ENCODE measurements at regions not wholly inside any gene's neighbourhood (a gene's known extent, or its start where the extent isn't known, plus 50 kb on each side); places are given as distances from the start of the nearest gene placed in this dataset.
"Not testable (repeated sequence)": the region's sequence is repeated elsewhere in the genome, so short reads cannot be mapped to it uniquely, and the experiment has no call there.

- ATAC-seq (ENCODE audit: low read depth): no peak
- no peak overlapping the region for H3K4me3 Mint-ChIP-seq
- peaks cover 10% of the 10 kb centered on the region for H3K9me3 Mint-ChIP-seq
- DNase-seq (ENCODE audit: low spot score in 2 of 2): no peak
- no peak overlapping the region for H3K27ac Mint-ChIP-seq
- no peaks in the 10 kb centered on the region for H3K4me1 Mint-ChIP-seq
- no peaks in the 10 kb centered on the region for H3K36me3 Mint-ChIP-seq
- no peaks in the 10 kb centered on the region for H3K27me3 Mint-ChIP-seq
Measured at GRCh38 chr3:109864452-109864851, 527.1 kb upstream of the DPPA4 start.

GRCh38 chr3:109869586-109869985 is 532.2 kb upstream of the DPPA4 start:
- no peaks in the 10 kb centered on the region for H3K36me3 Mint-ChIP-seq
- DNase-seq (ENCODE audit: low spot score in 2 of 2) (no peak), ATAC-seq (ENCODE audit: low read depth) (no peak)
- H3K4me1 Mint-ChIP-seq: no peaks in the 10 kb centered on the region
- H3K27ac Mint-ChIP-seq: no peak overlapping the region
- no peaks in the 10 kb centered on the region for H3K27me3 Mint-ChIP-seq
- H3K4me3 Mint-ChIP-seq: no peak overlapping the region
- peaks cover 9% of the 10 kb centered on the region for H3K9me3 Mint-ChIP-seq

GRCh38 chr3:109874896-109875708 is 537.8 kb upstream of the DPPA4 start:
- Mint-ChIP-seq H3K36me3 (no peaks in the 10 kb centered on the region), H3K27ac (no peak overlapping the region), H3K9me3 (peaks cover 5% of the 10 kb centered on the region), H3K4me1 (peaks cover 2% of the 10 kb centered on the region), H3K4me3 (no peak overlapping the region), H3K27me3 (no peaks in the 10 kb centered on the region)
- no peak for DNase-seq (ENCODE audit: low spot score in 2 of 2)
- ATAC-seq (ENCODE audit: low read depth): no peak

- not testable (repeated sequence) for H3K4me1 Mint-ChIP-seq; H3K27ac Mint-ChIP-seq; DNase-seq (ENCODE audit: low spot score in 2 of 2); H3K27me3 Mint-ChIP-seq; H3K9me3 Mint-ChIP-seq; H3K36me3 Mint-ChIP-seq; ATAC-seq (ENCODE audit: low read depth); H3K4me3 Mint-ChIP-seq
Measured at GRCh38 chr3:109877616-109878015, 540.3 kb upstream of the DPPA4 start.

GRCh38 chr3:109882144-109882543 is 544.8 kb upstream of the DPPA4 start:
- peaks cover 2% of the 10 kb centered on the region for H3K9me3 Mint-ChIP-seq
- no peak overlapping the region for H3K4me3 Mint-ChIP-seq
- peaks cover 2% of the 10 kb centered on the region for H3K4me1 Mint-ChIP-seq
- no peak for DNase-seq (ENCODE audit: low spot score in 2 of 2)
- no peaks in the 10 kb centered on the region for H3K36me3 Mint-ChIP-seq
- ATAC-seq (ENCODE audit: low read depth): no peak
- no peak overlapping the region for H3K27ac Mint-ChIP-seq
- H3K27me3 Mint-ChIP-seq: no peaks in the 10 kb centered on the region

GRCh38 chr3:109887293-109887692 is 549.9 kb upstream of the DPPA4 start:
- DNase-seq (ENCODE audit: low spot score in 2 of 2) (no peak), ATAC-seq (ENCODE audit: low read depth) (no peak)
- Mint-ChIP-seq H3K36me3 (no peaks in the 10 kb centered on the region), H3K9me3 (peaks cover 8% of the 10 kb centered on the region), H3K27me3 (no peaks in the 10 kb centered on the region), H3K4me1 (no peaks in the 10 kb centered on the region), H3K4me3 (no peak overlapping the region), H3K27ac (no peak overlapping the region)

GRCh38 chr3:109888026-109888425 is 550.7 kb upstream of the DPPA4 start:
- Mint-ChIP-seq H3K9me3 (peaks cover 8% of the 10 kb centered on the region), H3K27me3 (no peaks in the 10 kb centered on the region), H3K36me3 (no peaks in the 10 kb centered on the region), H3K4me3 (no peak overlapping the region), H3K4me1 (no peaks in the 10 kb centered on the region), H3K27ac (no peak overlapping the region)
- DNase-seq (ENCODE audit: low spot score in 2 of 2) (no peak), ATAC-seq (ENCODE audit: low read depth) (no peak)

- Mint-ChIP-seq H3K4me3 (no peak overlapping the region), H3K27ac (no peak overlapping the region), H3K9me3 (peaks cover 1% of the 10 kb centered on the region), H3K4me1 (no peaks in the 10 kb centered on the region), H3K27me3 (no peaks in the 10 kb centered on the region), H3K36me3 (no peaks in the 10 kb centered on the region)
- no peak for ATAC-seq (ENCODE audit: low read depth)
- no peak for DNase-seq (ENCODE audit: low spot score in 2 of 2)
Measured at GRCh38 chr3:109897734-109898133, 560.4 kb upstream of the DPPA4 start.

GRCh38 chr3:109899925-109900324 is 562.6 kb upstream of the DPPA4 start:
- ATAC-seq (ENCODE audit: low read depth) (no peak), DNase-seq (ENCODE audit: low spot score in 2 of 2) (no peak)
- Mint-ChIP-seq H3K27me3 (no peaks in the 10 kb centered on the region), H3K27ac (no peak overlapping the region), H3K4me3 (no peak overlapping the region), H3K9me3 (peaks cover 3% of the 10 kb centered on the region), H3K36me3 (no peaks in the 10 kb centered on the region), H3K4me1 (no peaks in the 10 kb centered on the region)

GRCh38 chr3:109900783-109901182 is 563.4 kb upstream of the DPPA4 start:
- Mint-ChIP-seq H3K4me3 (no peak overlapping the region), H3K9me3 (peaks cover 3% of the 10 kb centered on the region), H3K4me1 (no peaks in the 10 kb centered on the region), H3K27ac (no peak overlapping the region), H3K27me3 (no peaks in the 10 kb centered on the region), H3K36me3 (no peaks in the 10 kb centered on the region)
- ATAC-seq (ENCODE audit: low read depth) (no peak), DNase-seq (ENCODE audit: low spot score in 2 of 2) (no peak)

- Mint-ChIP-seq H3K4me1 (no peaks in the 10 kb centered on the region), H3K27me3 (no peaks in the 10 kb centered on the region), H3K9me3 (peaks cover 7% of the 10 kb centered on the region), H3K27ac (no peak overlapping the region), H3K36me3 (no peaks in the 10 kb centered on the region), H3K4me3 (no peak overlapping the region)
- no peak for ATAC-seq (ENCODE audit: low read depth)
- DNase-seq (ENCODE audit: low spot score in 2 of 2): no peak
Measured at GRCh38 chr3:109902549-109902948, 565.2 kb upstream of the DPPA4 start.

- no peak overlapping the region for H3K27ac Mint-ChIP-seq
- H3K4me3 Mint-ChIP-seq: no peak overlapping the region
- no peaks in the 10 kb centered on the region for H3K4me1 Mint-ChIP-seq
- H3K27me3 Mint-ChIP-seq: no peaks in the 10 kb centered on the region
- ATAC-seq (ENCODE audit: low read depth) (no peak), DNase-seq (ENCODE audit: low spot score in 2 of 2) (no peak)
- peaks cover 7% of the 10 kb centered on the region for H3K9me3 Mint-ChIP-seq
- H3K36me3 Mint-ChIP-seq: no peaks in the 10 kb centered on the region
Measured at GRCh38 chr3:109903100-109903499, 565.8 kb upstream of the DPPA4 start.

- H3K4me1 Mint-ChIP-seq: no peaks in the 10 kb centered on the region
- DNase-seq (ENCODE audit: low spot score in 2 of 2): no peak
- ATAC-seq (ENCODE audit: low read depth): no peak
- no peaks in the 10 kb centered on the region for H3K36me3 Mint-ChIP-seq
- peaks cover 12% of the 10 kb centered on the region for H3K9me3 Mint-ChIP-seq
- H3K4me3 Mint-ChIP-seq: no peak overlapping the region
- H3K27me3 Mint-ChIP-seq: no peaks in the 10 kb centered on the region
- no peak overlapping the region for H3K27ac Mint-ChIP-seq
Measured at GRCh38 chr3:109910772-109911171, 573.4 kb upstream of the DPPA4 start.

- H3K27ac Mint-ChIP-seq: no peak overlapping the region
- H3K9me3 Mint-ChIP-seq: peaks cover 1% of the 10 kb centered on the region
- H3K27me3 Mint-ChIP-seq: no peaks in the 10 kb centered on the region
- H3K4me3 Mint-ChIP-seq: no peak overlapping the region
- H3K36me3 Mint-ChIP-seq: no peaks in the 10 kb centered on the region
- no peak for ATAC-seq (ENCODE audit: low read depth)
- no peaks in the 10 kb centered on the region for H3K4me1 Mint-ChIP-seq
- DNase-seq (ENCODE audit: low spot score in 2 of 2): no peak
Measured at GRCh38 chr3:109918740-109919139, 581.4 kb upstream of the DPPA4 start.

- Mint-ChIP-seq H3K27ac (no peak overlapping the region), H3K4me3 (no peak overlapping the region), H3K36me3 (no peaks in the 10 kb centered on the region), H3K9me3 (no peaks in the 10 kb centered on the region), H3K27me3 (no peaks in the 10 kb centered on the region), H3K4me1 (no peaks in the 10 kb centered on the region)
- DNase-seq (ENCODE audit: low spot score in 2 of 2): no peak
- no peak for ATAC-seq (ENCODE audit: low read depth)
Measured at GRCh38 chr3:109920749-109921148, 583.4 kb upstream of the DPPA4 start.
